Small intestine (tissue), 7 donors: ENCODE measurements at regions not wholly inside any gene's neighbourhood (a gene's known extent, or its start where the extent isn't known, plus 50 kb on each side); places are given as distances from the start of the nearest gene placed in this dataset.
A peak's percentile ranks its signal among the peaks of the same experiment; 100 is the strongest.

Source experiments
- DNase-seq, 2 donors: peaks; one replicate each; pipeline versions ENCODE4 v3.0.0 to v3.0.0-alpha.2; 2013
- FAIRE-seq: peaks from 2 replicates; lab custom pipeline; 2012; peaks lifted over from hg19 to GRCh38; lab: Jason Lieb, UNC
- H3K27ac ChIP-seq, 3 donors: one replicate each; pipeline ENCODE4 v1.5.1; 2013; ENCODE audit warnings: low read length in 2 of 3, mild to moderate bottlenecking in 2 of 3, control low read depth in 1 of 3, inconsistent platforms in 1 of 3, low read depth in 1 of 3, moderate library complexity in 1 of 3
- H3K27me3 ChIP-seq, 3 donors: one replicate each; pipeline ENCODE4 v1.6.1; 2013; ENCODE audit warnings: low read length in 3 of 3, inconsistent platforms in 1 of 3; ENCODE audit not compliant: control insufficient read depth in 3 of 3, insufficient read depth in 3 of 3
- H3K36me3 ChIP-seq, 3 donors: one replicate each; pipeline ENCODE4 v1.6.1; 2013; ENCODE audit warnings: low read length in 3 of 3, inconsistent platforms in 1 of 3, low read depth in 1 of 3, mild to moderate bottlenecking in 1 of 3, moderate library complexity in 1 of 3; ENCODE audit not compliant: control insufficient read depth in 3 of 3, insufficient read depth in 2 of 3
- H3K4me1 ChIP-seq, 3 donors: one replicate each; pipeline ENCODE4 v1.6.1; 2013; ENCODE audit warnings: low read length in 2 of 3, inconsistent platforms in 1 of 3, low read depth in 1 of 3, mild to moderate bottlenecking in 1 of 3, moderate library complexity in 1 of 3; ENCODE audit not compliant: control insufficient read depth in 3 of 3, insufficient read depth in 2 of 3
- H3K4me3 ChIP-seq, 3 donors: one replicate each; pipeline ENCODE4 v1.5.1; 2013; ENCODE audit warnings: low read length in 3 of 3, control low read depth in 1 of 3, inconsistent platforms in 1 of 3, low read depth in 1 of 3, mild to moderate bottlenecking in 1 of 3, moderate library complexity in 1 of 3
- H3K9me3 ChIP-seq, 2 donors: one replicate each; pipeline ENCODE4 v1.6.1; 2013; ENCODE audit warnings: low read depth in 1 of 2, low read length in 1 of 2; ENCODE audit not compliant: control insufficient read depth in 2 of 2, insufficient read depth in 1 of 2
- WGBS, 3 donors: extraction: QIAGEN DNeasy Blood & Tissue Kit; methylation state at CpG; one replicate each; pipeline ENCODE4 v1.1.7; 2013; 5-methylcytosine and 5-hydroxymethylcytosine counted together
- donor health status: healthy with polysubstance abuse.
- donor health status: control.
- donor health status: control.
- donor health status: Bipolar disorder and iron deficiency.
- donor health status: healthy.

DNA sequence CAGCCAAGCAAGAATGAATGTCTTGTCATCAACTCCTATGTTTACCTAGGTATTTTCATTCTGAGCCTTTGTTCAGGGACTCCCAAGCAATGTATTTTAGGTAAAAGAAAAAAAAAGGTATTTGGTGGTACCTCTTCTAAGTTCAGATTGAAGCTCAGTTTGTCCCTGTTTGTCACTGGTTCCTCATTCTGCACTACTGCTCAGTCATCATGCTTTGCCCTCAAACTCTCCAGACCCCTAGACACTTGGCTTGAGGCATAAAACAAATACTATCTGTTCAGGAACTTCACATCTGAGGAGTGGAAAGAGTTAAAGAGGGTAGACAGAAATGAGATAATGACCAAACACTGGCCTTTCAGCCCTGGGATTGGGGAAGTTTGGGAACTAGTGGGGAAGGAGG is 163.6 kb upstream of the HNRNPA3 start:
- Histone ChIP-seq H3K36me3 (no peaks in the 10 kb centered on the region), H3K4me1 (no peaks in the 10 kb centered on the region), H3K9me3 (no peaks in the 10 kb centered on the region), H3K27ac (no peak overlapping the region), H3K4me3 (no peak overlapping the region), H3K27me3 (peaks cover 0 to 9% (median 0%) of the 10 kb centered on the region in 3 donors)
- no peak for FAIRE-seq
- no peak for DNase-seq

GRCh38 chr2:177051278-177051677 is 161.3 kb upstream of the HNRNPA3 start:
- Histone ChIP-seq H3K27me3 (peaks cover 0 to 6% (median 0%) of the 10 kb centered on the region in 3 donors), H3K36me3 (no peaks in the 10 kb centered on the region), H3K4me3 (no peak overlapping the region), H3K9me3 (no peaks in the 10 kb centered on the region), H3K4me1 (no peaks in the 10 kb centered on the region), H3K27ac (no peak overlapping the region)
- no peak for FAIRE-seq
- WGBS, 3 donors = 12 to 47% (median 28%) methylated on average over 1 of the region's 1 CpG
- no peak for DNase-seq

- FAIRE-seq = no peak
- Histone ChIP-seq H3K9me3 (no peaks in the 10 kb centered on the region), H3K4me1 (no peaks in the 10 kb centered on the region), H3K36me3 (no peaks in the 10 kb centered on the region), H3K27me3 (peaks cover 0 to 6% (median 0%) of the 10 kb centered on the region in 3 donors), H3K4me3 (no peak overlapping the region), H3K27ac (no peak overlapping the region)
- WGBS, 3 donors = 89 to 91% (median 90%) methylated on average over 4 of the region's 4 CpGs
- no peak for DNase-seq
Measured at GRCh38 chr2:177052471-177052870, 160.1 kb upstream of the HNRNPA3 start.

- Histone ChIP-seq H3K36me3 (no peaks in the 10 kb centered on the region), H3K4me1 (no peaks in the 10 kb centered on the region), H3K4me3 (no peak overlapping the region), H3K27ac (no peak overlapping the region), H3K27me3 (peaks cover 0 to 6% (median 0%) of the 10 kb centered on the region in 3 donors), H3K9me3 (no peaks in the 10 kb centered on the region)
- WGBS, 3 donors = 74 to 78% (median 77%) methylated on average over 3 of the region's 3 CpGs
- DNase-seq (no peak), FAIRE-seq (no peak)
Measured at GRCh38 chr2:177053038-177053437, 159.6 kb upstream of the HNRNPA3 start.

DNA sequence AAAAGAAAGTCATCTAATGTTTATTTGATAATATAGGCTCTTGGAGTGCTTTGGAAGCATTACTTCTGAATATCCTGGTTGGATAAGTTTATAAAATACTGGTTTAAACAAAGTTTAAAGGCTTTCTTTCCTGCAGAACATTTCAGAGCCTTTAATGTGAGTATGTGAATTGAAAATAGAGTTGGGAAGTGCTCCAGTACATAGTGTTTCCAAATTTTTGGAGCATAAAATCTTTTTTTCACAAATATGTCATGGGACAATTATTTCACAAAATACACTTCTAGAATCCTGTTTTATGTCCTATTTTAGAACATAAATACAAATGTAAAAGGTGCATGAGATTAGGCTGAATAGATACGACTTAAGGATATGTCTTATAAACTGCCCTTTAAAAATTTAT is 158.9 kb upstream of the HNRNPA3 start:
- H3K4me1 ChIP-seq = no peaks in the 10 kb centered on the region
- peaks cover 0 to 6% (median 0%) of the 10 kb centered on the region in 3 donors for H3K27me3 ChIP-seq
- no peak overlapping the region for H3K27ac ChIP-seq
- DNase-seq (no peak), FAIRE-seq (no peak)
- no peak overlapping the region for H3K4me3 ChIP-seq
- no peaks in the 10 kb centered on the region for H3K36me3 ChIP-seq
- WGBS, 3 donors = 65 to 86% (median 79%) methylated on average over 1 of the region's 1 CpG
- no peaks in the 10 kb centered on the region for H3K9me3 ChIP-seq

- Histone ChIP-seq H3K4me1 (no peaks in the 10 kb centered on the region), H3K27me3 (no peaks in the 10 kb centered on the region), H3K4me3 (no peak overlapping the region), H3K27ac (no peak overlapping the region), H3K36me3 (no peaks in the 10 kb centered on the region), H3K9me3 (no peaks in the 10 kb centered on the region)
- DNase-seq (peak in 1 of 2 donors; percentile 5), FAIRE-seq (no peak)
- WGBS, 3 donors = 77 to 87% (median 81%) methylated on average over 5 of the region's 5 CpGs
Measured at GRCh38 chr2:177056481-177056929, 156.1 kb upstream of the HNRNPA3 start.

DNA sequence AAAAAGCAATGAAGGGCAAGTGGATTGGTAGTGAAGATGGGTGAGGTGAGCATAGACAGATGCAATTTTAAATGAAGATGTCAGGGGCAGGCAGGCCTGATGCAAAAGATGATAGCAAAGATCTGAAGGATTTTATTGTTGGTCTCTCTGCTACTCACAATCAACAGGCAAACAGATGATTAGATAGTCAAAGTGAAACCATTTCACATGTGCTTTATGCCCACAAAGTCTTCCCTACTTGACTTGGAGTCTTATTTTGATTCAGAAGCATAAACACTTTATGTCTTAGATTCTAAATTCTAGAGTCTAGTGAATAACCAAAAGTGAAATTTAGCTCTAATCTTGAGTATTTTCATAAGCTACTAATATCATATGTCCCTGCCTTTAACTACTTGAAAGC is 153.8 kb upstream of the HNRNPA3 start:
- no peak for FAIRE-seq

GRCh38 chr2:177059293-177059692 is 153.3 kb upstream of the HNRNPA3 start:
- DNase-seq (no peak), FAIRE-seq (no peak)
- H3K4me3 ChIP-seq = no peak overlapping the region
- no peak overlapping the region for H3K27ac ChIP-seq
- WGBS, 3 donors = 51 to 66% (median 62%) methylated on average over 6 of the region's 6 CpGs
- H3K9me3 ChIP-seq = no peaks in the 10 kb centered on the region
- H3K27me3 ChIP-seq = no peaks in the 10 kb centered on the region
- no peaks in the 10 kb centered on the region for H3K36me3 ChIP-seq
- H3K4me1 ChIP-seq = no peaks in the 10 kb centered on the region

More for the DNA sequence above, 153.8 kb upstream of the HNRNPA3 start:
- DNase-seq = no peak
- H3K27ac ChIP-seq = no peak overlapping the region
- H3K9me3 ChIP-seq = no peaks in the 10 kb centered on the region
- H3K4me1 ChIP-seq = no peaks in the 10 kb centered on the region
- no peak overlapping the region for H3K4me3 ChIP-seq
- no peaks in the 10 kb centered on the region for H3K36me3 ChIP-seq
- H3K27me3 ChIP-seq = no peaks in the 10 kb centered on the region

GRCh38 chr2:177063331-177063730 is 149.3 kb upstream of the HNRNPA3 start:
- DNase-seq (no peak), FAIRE-seq (no peak)
- Histone ChIP-seq H3K4me3 (no peak overlapping the region), H3K9me3 (no peaks in the 10 kb centered on the region), H3K27me3 (no peaks in the 10 kb centered on the region), H3K27ac (no peak overlapping the region), H3K4me1 (no peaks in the 10 kb centered on the region), H3K36me3 (no peaks in the 10 kb centered on the region)
- 86 to 100% (median 97%) methylated on average over 1 of the region's 1 CpG for WGBS, 3 donors
